ENCODE measurements at regions not wholly inside any gene's neighbourhood (a gene's known extent, or its start where the extent isn't known, plus 50 kb on each side); places are given as distances from the start of the nearest gene placed in this dataset.

GRCh38 chr2:217749008-217749407, 253.8 kb downstream of the TNS1 start:
- TF ChIP-seq CTCF (IDR thresholded peaks at IDR 0.05), result no peak

GRCh38 chr2:217746808-217747207, 256.0 kb downstream of the TNS1 start:
- TF ChIP-seq CTCF (IDR thresholded peaks at IDR 0.05), result no peak

GRCh38 chr2:217743966-217744761, 258.6 kb downstream of the TNS1 start:
- no peak for TF ChIP-seq CTCF (IDR thresholded peaks at IDR 0.05)

GRCh38 chr2:217743407-217743806, 259.4 kb downstream of the TNS1 start:
- TF ChIP-seq CTCF (IDR thresholded peaks at IDR 0.05), result no peak

GRCh38 chr2:217742841-217743240, 260.0 kb downstream of the TNS1 start:
- TF ChIP-seq CTCF (IDR thresholded peaks at IDR 0.05), result no peak

GRCh38 chr2:217742276-217742675, 260.5 kb downstream of the TNS1 start:
- TF ChIP-seq CTCF (IDR thresholded peaks at IDR 0.05), result no peak

- no peak for TF ChIP-seq CTCF (IDR thresholded peaks at IDR 0.05)
Measured at GRCh38 chr2:217741381-217741955, 261.3 kb downstream of the TNS1 start.
